ENCODE measurements at regions not wholly inside any gene's neighbourhood (a gene's known extent, or its start where the extent isn't known, plus 50 kb on each side); places are given as distances from the start of the nearest gene placed in this dataset.

- H3K36me3 ChIP-seq (ENCODE audit: control insufficient read depth in 3 of 3, insufficient read depth in 3 of 3, low read length in 3 of 3) = no peaks in the 10 kb centered on the region
- no peak overlapping the region for H3K4me3 ChIP-seq (ENCODE audit: low read length in 3 of 3)
These were observed 557.0 kb downstream of the SLC6A15 start for GRCh38 chr12:84355561-84355960.

GRCh38 chr12:84348582-84348981 is 564.0 kb downstream of the SLC6A15 start:
- H3K27ac ChIP-seq (ENCODE audit: low read depth, low read length) = no peak overlapping the region
- no peaks in the 10 kb centered on the region for H3K36me3 ChIP-seq (ENCODE audit: control insufficient read depth in 3 of 3, insufficient read depth in 3 of 3, low read length in 3 of 3)
- no peaks in the 10 kb centered on the region for H3K4me1 ChIP-seq (ENCODE audit: control insufficient read depth in 3 of 3, insufficient read depth in 3 of 3, low read length in 3 of 3)
- H3K9ac ChIP-seq (ENCODE audit: low read depth in 1 of 3, low read length in 3 of 3) = no peak overlapping the region
- no peaks in the 10 kb centered on the region for H3K27me3 ChIP-seq (ENCODE audit: control insufficient read depth in 3 of 3, insufficient read depth in 3 of 3, low read length in 3 of 3)
- peaks cover 0 to 2% (median 0%) of the 10 kb centered on the region in 3 donors for H3K9me3 ChIP-seq (ENCODE audit: control insufficient read depth in 3 of 3, low read length in 3 of 3)
- no peak overlapping the region for H3K4me3 ChIP-seq (ENCODE audit: low read length in 3 of 3)

More at GRCh38 chr12:84355561-84355960, 557.0 kb downstream of the SLC6A15 start:
- Histone ChIP-seq H3K9ac (ENCODE audit: low read depth in 1 of 3, low read length in 3 of 3) (no peak overlapping the region), H3K27ac (ENCODE audit: low read depth, low read length) (no peak overlapping the region), H3K9me3 (ENCODE audit: control insufficient read depth in 3 of 3, low read length in 3 of 3) (peaks cover 0 to 2% (median 0%) of the 10 kb centered on the region in 3 donors), H3K4me1 (ENCODE audit: control insufficient read depth in 3 of 3, insufficient read depth in 3 of 3, low read length in 3 of 3) (no peaks in the 10 kb centered on the region), H3K27me3 (ENCODE audit: control insufficient read depth in 3 of 3, insufficient read depth in 3 of 3, low read length in 3 of 3) (no peaks in the 10 kb centered on the region)

GRCh38 chr12:84341467-84342193 is 571.0 kb downstream of the SLC6A15 start:
- H3K27ac ChIP-seq (ENCODE audit: low read depth, low read length) = no peak overlapping the region
- no peaks in the 10 kb centered on the region for H3K4me1 ChIP-seq (ENCODE audit: control insufficient read depth in 3 of 3, insufficient read depth in 3 of 3, low read length in 3 of 3)
- H3K9me3 ChIP-seq (ENCODE audit: control insufficient read depth in 3 of 3, low read length in 3 of 3) = no peaks in the 10 kb centered on the region
- H3K4me3 ChIP-seq (ENCODE audit: low read length in 3 of 3) = no peak overlapping the region
- no peak overlapping the region for H3K9ac ChIP-seq (ENCODE audit: low read depth in 1 of 3, low read length in 3 of 3)
- no peaks in the 10 kb centered on the region for H3K36me3 ChIP-seq (ENCODE audit: control insufficient read depth in 3 of 3, insufficient read depth in 3 of 3, low read length in 3 of 3)
- H3K27me3 ChIP-seq (ENCODE audit: control insufficient read depth in 3 of 3, insufficient read depth in 3 of 3, low read length in 3 of 3) = no peaks in the 10 kb centered on the region

GRCh38 chr12:84336231-84336630 is 576.4 kb downstream of the SLC6A15 start:
- no peak overlapping the region for H3K4me3 ChIP-seq (ENCODE audit: low read length in 3 of 3)
- H3K36me3 ChIP-seq (ENCODE audit: control insufficient read depth in 3 of 3, insufficient read depth in 3 of 3, low read length in 3 of 3) = no peaks in the 10 kb centered on the region
- no peaks in the 10 kb centered on the region for H3K27me3 ChIP-seq (ENCODE audit: control insufficient read depth in 3 of 3, insufficient read depth in 3 of 3, low read length in 3 of 3)
- no peak overlapping the region for H3K9ac ChIP-seq (ENCODE audit: low read depth in 1 of 3, low read length in 3 of 3)
- H3K27ac ChIP-seq (ENCODE audit: low read depth, low read length) = no peak overlapping the region
- no peaks in the 10 kb centered on the region for H3K9me3 ChIP-seq (ENCODE audit: control insufficient read depth in 3 of 3, low read length in 3 of 3)
- no peaks in the 10 kb centered on the region for H3K4me1 ChIP-seq (ENCODE audit: control insufficient read depth in 3 of 3, insufficient read depth in 3 of 3, low read length in 3 of 3)

GRCh38 chr12:84329938-84330337 is 582.7 kb downstream of the SLC6A15 start:
- Histone ChIP-seq H3K4me3 (ENCODE audit: low read length in 3 of 3) (no peak overlapping the region), H3K27ac (ENCODE audit: low read depth, low read length) (no peak overlapping the region), H3K9me3 (ENCODE audit: control insufficient read depth in 3 of 3, low read length in 3 of 3) (no peaks in the 10 kb centered on the region), H3K27me3 (ENCODE audit: control insufficient read depth in 3 of 3, insufficient read depth in 3 of 3, low read length in 3 of 3) (no peaks in the 10 kb centered on the region), H3K4me1 (ENCODE audit: control insufficient read depth in 3 of 3, insufficient read depth in 3 of 3, low read length in 3 of 3) (no peaks in the 10 kb centered on the region), H3K9ac (ENCODE audit: low read depth in 1 of 3, low read length in 3 of 3) (no peak overlapping the region), H3K36me3 (ENCODE audit: control insufficient read depth in 3 of 3, insufficient read depth in 3 of 3, low read length in 3 of 3) (no peaks in the 10 kb centered on the region)

GRCh38 chr12:84315926-84316325 is 596.7 kb downstream of the SLC6A15 start:
- Histone ChIP-seq H3K27me3 (ENCODE audit: control insufficient read depth in 3 of 3, insufficient read depth in 3 of 3, low read length in 3 of 3) (no peaks in the 10 kb centered on the region), H3K9me3 (ENCODE audit: control insufficient read depth in 3 of 3, low read length in 3 of 3) (no peaks in the 10 kb centered on the region), H3K4me3 (ENCODE audit: low read length in 3 of 3) (no peak overlapping the region), H3K27ac (ENCODE audit: low read depth, low read length) (no peak overlapping the region), H3K4me1 (ENCODE audit: control insufficient read depth in 3 of 3, insufficient read depth in 3 of 3, low read length in 3 of 3) (no peaks in the 10 kb centered on the region), H3K36me3 (ENCODE audit: control insufficient read depth in 3 of 3, insufficient read depth in 3 of 3, low read length in 3 of 3) (no peaks in the 10 kb centered on the region), H3K9ac (ENCODE audit: low read depth in 1 of 3, low read length in 3 of 3) (no peak overlapping the region)

- Histone ChIP-seq H3K27me3 (ENCODE audit: control insufficient read depth in 3 of 3, insufficient read depth in 3 of 3, low read length in 3 of 3) (no peaks in the 10 kb centered on the region), H3K9me3 (ENCODE audit: control insufficient read depth in 3 of 3, low read length in 3 of 3) (no peaks in the 10 kb centered on the region), H3K36me3 (ENCODE audit: control insufficient read depth in 3 of 3, insufficient read depth in 3 of 3, low read length in 3 of 3) (no peaks in the 10 kb centered on the region), H3K27ac (ENCODE audit: low read depth, low read length) (no peak overlapping the region), H3K9ac (ENCODE audit: low read depth in 1 of 3, low read length in 3 of 3) (no peak overlapping the region), H3K4me1 (ENCODE audit: control insufficient read depth in 3 of 3, insufficient read depth in 3 of 3, low read length in 3 of 3) (no peaks in the 10 kb centered on the region), H3K4me3 (ENCODE audit: low read length in 3 of 3) (no peak overlapping the region)
These were observed 599.3 kb downstream of the SLC6A15 start for GRCh38 chr12:84313323-84313675.

- Histone ChIP-seq H3K4me1 (ENCODE audit: control insufficient read depth in 3 of 3, insufficient read depth in 3 of 3, low read length in 3 of 3) (no peaks in the 10 kb centered on the region), H3K9me3 (ENCODE audit: control insufficient read depth in 3 of 3, low read length in 3 of 3) (no peaks in the 10 kb centered on the region), H3K36me3 (ENCODE audit: control insufficient read depth in 3 of 3, insufficient read depth in 3 of 3, low read length in 3 of 3) (no peaks in the 10 kb centered on the region), H3K27me3 (ENCODE audit: control insufficient read depth in 3 of 3, insufficient read depth in 3 of 3, low read length in 3 of 3) (no peaks in the 10 kb centered on the region), H3K27ac (ENCODE audit: low read depth, low read length) (no peak overlapping the region), H3K9ac (ENCODE audit: low read depth in 1 of 3, low read length in 3 of 3) (no peak overlapping the region), H3K4me3 (ENCODE audit: low read length in 3 of 3) (no peak overlapping the region)
These were observed 604.4 kb downstream of the SLC6A15 start for GRCh38 chr12:84308211-84308610.

- Histone ChIP-seq H3K4me3 (ENCODE audit: low read length in 3 of 3) (no peak overlapping the region), H3K27ac (ENCODE audit: low read depth, low read length) (no peak overlapping the region), H3K36me3 (ENCODE audit: control insufficient read depth in 3 of 3, insufficient read depth in 3 of 3, low read length in 3 of 3) (no peaks in the 10 kb centered on the region), H3K27me3 (ENCODE audit: control insufficient read depth in 3 of 3, insufficient read depth in 3 of 3, low read length in 3 of 3) (no peaks in the 10 kb centered on the region), H3K9me3 (ENCODE audit: control insufficient read depth in 3 of 3, low read length in 3 of 3) (no peaks in the 10 kb centered on the region), H3K4me1 (ENCODE audit: control insufficient read depth in 3 of 3, insufficient read depth in 3 of 3, low read length in 3 of 3) (no peaks in the 10 kb centered on the region), H3K9ac (ENCODE audit: low read depth in 1 of 3, low read length in 3 of 3) (no peak overlapping the region)
These were observed 607.5 kb downstream of the SLC6A15 start for GRCh38 chr12:84305144-84305543.

GRCh38 chr12:84294246-84294645 is 618.4 kb downstream of the SLC6A15 start:
- Histone ChIP-seq H3K9me3 (ENCODE audit: control insufficient read depth in 3 of 3, low read length in 3 of 3) (no peaks in the 10 kb centered on the region), H3K4me3 (ENCODE audit: low read length in 3 of 3) (no peak overlapping the region), H3K27me3 (ENCODE audit: control insufficient read depth in 3 of 3, insufficient read depth in 3 of 3, low read length in 3 of 3) (no peaks in the 10 kb centered on the region), H3K36me3 (ENCODE audit: control insufficient read depth in 3 of 3, insufficient read depth in 3 of 3, low read length in 3 of 3) (no peaks in the 10 kb centered on the region), H3K9ac (ENCODE audit: low read depth in 1 of 3, low read length in 3 of 3) (no peak overlapping the region), H3K4me1 (ENCODE audit: control insufficient read depth in 3 of 3, insufficient read depth in 3 of 3, low read length in 3 of 3) (no peaks in the 10 kb centered on the region), H3K27ac (ENCODE audit: low read depth, low read length) (no peak overlapping the region)
